GM10248 (cell line): ENCODE measurements at regions not wholly inside any gene's neighbourhood (a gene's known extent, or its start where the extent isn't known, plus 50 kb on each side); places are given as distances from the start of the nearest gene placed in this dataset.
"Not testable (repeated sequence)": the region's sequence is repeated elsewhere in the genome, so short reads cannot be mapped to it uniquely, and the experiment has no call there.

Source experiments
- CTCF ChIA-PET: fragments of 300-600 bp; sonication (Branson Sonifier 250); formaldehyde crosslinking; extraction: SDS; loops from one replicate; lab custom pipeline; 2021; ENCODE audit warnings: antibody characterized with exemption; lab: Yijun Ruan, JAX
- POLR2A ChIA-PET: fragments of 350-650 bp; sonication (Branson Sonifier 250); formaldehyde crosslinking; extraction: SDS; loops from one replicate; lab custom pipeline; 2020; ENCODE audit warnings: antibody characterized with exemption; lab: Yijun Ruan, JAX
- DNase-seq: peaks from one replicate; pipeline ENCODE4 v3.0.0; 2012; ENCODE audit errors: extremely low spot score
- TF ChIP-seq, protein P1 (sequence below): IDR thresholded peaks from 2 replicates; pipeline ENCODE4 v1.5.1; 2012; ENCODE audit warnings: mild to moderate bottlenecking, low read depth; ENCODE audit errors: extremely low read depth, missing control alignments, control extremely low read depth

DNA sequence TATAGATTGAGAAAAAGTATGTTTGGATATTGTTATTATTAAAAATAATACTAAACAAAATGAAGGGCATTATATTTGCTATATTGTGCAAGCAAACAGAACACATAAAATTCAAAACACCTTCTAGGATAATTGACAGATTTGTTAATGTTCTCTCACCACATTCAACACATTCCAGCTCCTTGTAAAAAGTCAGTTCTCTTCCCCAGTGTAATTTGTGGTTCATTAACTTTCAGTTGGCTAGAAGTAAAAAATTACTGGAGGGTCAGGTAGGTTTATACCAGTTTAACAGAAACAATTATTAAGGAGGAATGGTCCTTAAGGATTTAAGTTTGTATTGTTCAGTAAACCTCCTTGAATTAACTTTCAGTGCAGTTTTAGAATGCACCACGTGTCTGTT, 1235.3 kb upstream of the ADGRL2 start:
- ChIA-PET POLR2A (no interaction called here), CTCF (no interaction called here)
- DNase-seq, result no peak
- TF ChIP-seq, protein P1, sequence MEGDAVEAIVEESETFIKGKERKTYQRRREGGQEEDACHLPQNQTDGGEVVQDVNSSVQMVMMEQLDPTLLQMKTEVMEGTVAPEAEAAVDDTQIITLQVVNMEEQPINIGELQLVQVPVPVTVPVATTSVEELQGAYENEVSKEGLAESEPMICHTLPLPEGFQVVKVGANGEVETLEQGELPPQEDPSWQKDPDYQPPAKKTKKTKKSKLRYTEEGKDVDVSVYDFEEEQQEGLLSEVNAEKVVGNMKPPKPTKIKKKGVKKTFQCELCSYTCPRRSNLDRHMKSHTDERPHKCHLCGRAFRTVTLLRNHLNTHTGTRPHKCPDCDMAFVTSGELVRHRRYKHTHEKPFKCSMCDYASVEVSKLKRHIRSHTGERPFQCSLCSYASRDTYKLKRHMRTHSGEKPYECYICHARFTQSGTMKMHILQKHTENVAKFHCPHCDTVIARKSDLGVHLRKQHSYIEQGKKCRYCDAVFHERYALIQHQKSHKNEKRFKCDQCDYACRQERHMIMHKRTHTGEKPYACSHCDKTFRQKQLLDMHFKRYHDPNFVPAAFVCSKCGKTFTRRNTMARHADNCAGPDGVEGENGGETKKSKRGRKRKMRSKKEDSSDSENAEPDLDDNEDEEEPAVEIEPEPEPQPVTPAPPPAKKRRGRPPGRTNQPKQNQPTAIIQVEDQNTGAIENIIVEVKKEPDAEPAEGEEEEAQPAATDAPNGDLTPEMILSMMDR, result no peak

DNA sequence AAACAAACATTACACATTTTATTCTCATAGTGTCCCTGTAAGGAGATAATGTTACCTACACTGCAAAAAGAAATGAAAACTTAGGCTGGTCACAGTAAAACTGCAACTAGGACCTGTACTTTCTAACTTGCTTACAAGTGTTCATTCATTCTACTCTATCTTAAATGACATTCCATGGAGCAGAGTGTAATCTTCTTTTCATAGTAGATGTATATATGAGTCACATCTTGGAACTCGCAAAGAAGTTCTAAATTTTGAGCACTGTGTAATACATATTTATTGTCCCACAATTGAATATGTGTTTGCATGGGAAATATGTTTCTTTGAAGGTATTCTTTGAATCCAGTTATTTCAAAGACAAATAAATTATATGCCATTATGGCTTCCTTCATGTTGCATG, 1258.5 kb upstream of the ADGRL2 start:
- CTCF ChIA-PET, result interaction anchor here (0.9 kb wide), 1 partner anchor 18 kb away, joined by 3 read pairs; no protein-coding TSS in a partner anchor
- POLR2A ChIA-PET, result no interaction called here
- DNase-seq, result no peak
- TF ChIP-seq, protein P1, result no peak

DNA sequence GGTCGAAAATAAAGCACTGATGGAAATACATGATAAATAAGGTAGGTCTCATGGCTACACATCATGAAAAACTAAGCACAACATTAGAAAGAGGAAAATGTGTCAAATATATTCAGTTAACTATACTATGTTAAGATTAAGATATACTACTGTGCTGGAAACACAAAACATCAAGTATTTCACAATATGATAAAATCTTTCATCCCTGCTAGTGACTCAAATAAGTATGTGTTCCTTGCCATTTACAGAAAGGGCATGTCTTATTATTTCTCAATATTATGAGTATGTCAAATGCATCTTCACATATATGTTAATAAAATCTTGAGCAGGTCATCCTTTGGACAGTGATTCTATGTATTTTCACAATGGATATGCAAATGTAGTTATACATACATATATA, 1260.1 kb upstream of the ADGRL2 start:
- POLR2A ChIA-PET, result no interaction called here
- CTCF ChIA-PET, result no interaction called here
- DNase-seq, result no peak
- TF ChIP-seq, protein P1, result no peak

DNA sequence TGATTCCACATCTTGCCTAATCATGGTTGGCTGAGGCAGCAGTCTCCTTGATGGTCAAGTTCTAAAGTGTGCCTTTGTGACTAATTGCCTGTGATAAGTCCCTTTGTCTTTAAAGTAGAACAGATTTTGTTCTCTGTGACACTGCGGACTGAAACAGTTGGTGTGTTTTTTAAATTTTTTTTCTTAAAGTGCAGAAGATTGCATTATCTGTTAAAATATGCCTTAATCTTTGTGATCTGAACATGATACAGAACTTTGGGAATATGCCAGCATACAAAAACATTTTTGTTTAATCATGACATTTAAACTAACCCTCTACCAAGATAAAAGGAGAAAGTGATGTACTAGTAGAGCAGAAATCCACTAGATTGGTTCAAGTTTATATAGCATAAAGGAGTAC, 1260.6 kb upstream of the ADGRL2 start:
- DNase-seq, result no peak
- CTCF ChIA-PET, result no interaction called here
- TF ChIP-seq, protein P1, result no peak
- POLR2A ChIA-PET, result no interaction called here

DNA sequence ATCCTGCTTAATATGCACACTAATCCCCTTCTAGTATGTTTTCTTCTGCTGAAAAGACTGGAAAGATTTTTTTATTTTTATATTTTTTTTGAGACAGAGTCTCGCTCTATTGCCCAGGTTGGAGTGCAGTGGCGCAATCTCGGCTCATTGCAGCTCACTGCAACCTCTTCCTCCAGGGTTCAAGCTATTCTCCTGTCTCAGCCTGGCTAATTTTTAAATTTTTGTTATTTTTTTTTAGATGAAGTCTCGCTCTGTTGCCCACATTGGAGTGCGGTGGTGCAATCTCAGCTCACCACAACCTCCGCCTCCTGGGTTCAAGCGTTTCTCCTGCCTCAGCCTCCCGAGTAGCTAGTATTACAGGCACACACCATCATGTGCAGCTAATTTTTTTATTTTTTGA, 1261.4 kb upstream of the ADGRL2 start:
- CTCF ChIA-PET, POLR2A ChIA-PET: not testable (repeated sequence)

DNA sequence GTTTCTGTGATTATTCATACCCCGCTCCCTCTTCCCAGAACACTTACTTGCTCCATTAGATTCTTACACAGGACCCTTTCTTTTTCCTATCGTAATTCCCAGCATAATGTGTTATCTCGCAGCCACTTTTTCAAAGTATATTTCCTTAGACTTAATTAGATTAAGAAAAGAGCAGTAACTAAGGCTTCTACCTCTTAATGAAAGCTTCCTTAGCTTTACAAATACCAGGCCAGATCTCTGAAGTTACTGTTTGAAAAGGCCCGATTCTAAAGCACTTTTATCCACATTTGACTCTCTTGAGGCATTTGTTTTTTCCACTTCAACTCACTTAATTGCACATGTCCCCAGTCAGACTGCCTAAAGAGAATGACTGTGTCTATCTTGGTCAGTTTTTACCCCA, 1264.3 kb upstream of the ADGRL2 start:
- TF ChIP-seq, protein P1, result no peak
- ChIA-PET POLR2A (no interaction called here), CTCF (no interaction called here)
- no peak for DNase-seq

More for the DNA sequence above, 1261.4 kb upstream of the ADGRL2 start:
- DNase-seq, result not testable (repeated sequence)

DNA sequence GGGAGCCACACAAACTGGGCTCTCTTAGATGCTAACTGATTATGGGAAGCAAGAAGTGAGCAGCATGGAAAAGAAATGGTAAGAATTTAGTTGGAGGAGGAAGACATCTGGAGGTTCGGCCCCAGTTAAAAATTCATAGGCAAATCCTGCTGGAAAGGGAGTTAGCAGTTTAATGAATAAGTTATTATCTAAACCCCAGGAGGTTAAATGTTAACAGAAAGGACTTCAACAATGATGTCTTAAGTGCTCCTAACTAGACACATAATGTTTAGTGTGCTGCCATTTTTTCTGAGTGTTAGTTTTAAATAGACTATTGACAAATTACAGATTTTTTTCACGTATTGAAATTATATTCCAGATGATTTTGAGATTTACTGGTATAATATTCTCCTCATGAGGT, 1265.3 kb upstream of the ADGRL2 start:
- POLR2A ChIA-PET, result no interaction called here
- CTCF ChIA-PET, result no interaction called here
- no peak for DNase-seq
- TF ChIP-seq, protein P1, result no peak
